ENCODE measurements at regions not wholly inside any gene's neighbourhood (a gene's known extent, or its start where the extent isn't known, plus 50 kb on each side); places are given as distances from the start of the nearest gene placed in this dataset.

DNA sequence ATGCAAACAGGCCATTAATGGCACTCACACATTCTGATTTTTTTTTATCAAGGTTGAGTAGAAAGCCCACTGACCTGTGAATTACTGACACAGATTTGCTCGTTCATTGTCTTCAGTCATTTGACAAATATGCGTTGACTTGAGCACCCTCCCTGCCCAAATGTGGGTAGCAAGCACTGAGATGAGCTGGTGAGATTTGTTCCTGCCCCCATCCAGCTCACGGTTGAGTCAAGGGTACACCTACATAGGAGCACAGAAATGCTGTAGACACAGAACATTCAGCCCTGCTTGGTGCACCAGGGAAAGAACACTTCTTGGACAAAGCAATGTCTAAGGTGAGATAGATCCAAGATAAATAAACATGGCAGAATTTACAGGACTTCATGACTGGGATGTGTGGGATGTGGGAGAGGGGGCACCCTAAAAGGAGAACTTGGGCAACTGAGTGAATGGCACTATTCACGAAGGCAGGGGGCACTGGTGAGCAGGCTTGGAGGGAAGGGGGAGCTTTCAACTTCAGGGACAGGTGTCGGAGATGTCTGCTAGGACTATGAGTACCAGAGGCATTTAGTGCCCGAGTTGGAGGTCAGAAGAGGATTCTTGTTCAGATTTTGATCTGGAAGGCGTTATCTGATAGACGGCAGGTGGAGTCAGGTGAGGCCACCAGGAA is 213.4 kb downstream of the VRK1 start:
- no peak for TF ChIP-seq POLR2A (IDR thresholded peaks at IDR 0.05; ENCODE audit: low read depth, low read length)
- no peak for TF ChIP-seq POLR2AphosphoS5 (IDR thresholded peaks at IDR 0.05; ENCODE audit: low read depth, low read length)
- TF ChIP-seq PAX5 (IDR thresholded peaks at IDR 0.05; ENCODE audit: insufficient read depth, low read length, severe bottlenecking): no peak

Measured in GM12891 (cell line).